ENCODE measurements at regions not wholly inside any gene's neighbourhood (a gene's known extent, or its start where the extent isn't known, plus 50 kb on each side); places are given as distances from the start of the nearest gene placed in this dataset.

DNA sequence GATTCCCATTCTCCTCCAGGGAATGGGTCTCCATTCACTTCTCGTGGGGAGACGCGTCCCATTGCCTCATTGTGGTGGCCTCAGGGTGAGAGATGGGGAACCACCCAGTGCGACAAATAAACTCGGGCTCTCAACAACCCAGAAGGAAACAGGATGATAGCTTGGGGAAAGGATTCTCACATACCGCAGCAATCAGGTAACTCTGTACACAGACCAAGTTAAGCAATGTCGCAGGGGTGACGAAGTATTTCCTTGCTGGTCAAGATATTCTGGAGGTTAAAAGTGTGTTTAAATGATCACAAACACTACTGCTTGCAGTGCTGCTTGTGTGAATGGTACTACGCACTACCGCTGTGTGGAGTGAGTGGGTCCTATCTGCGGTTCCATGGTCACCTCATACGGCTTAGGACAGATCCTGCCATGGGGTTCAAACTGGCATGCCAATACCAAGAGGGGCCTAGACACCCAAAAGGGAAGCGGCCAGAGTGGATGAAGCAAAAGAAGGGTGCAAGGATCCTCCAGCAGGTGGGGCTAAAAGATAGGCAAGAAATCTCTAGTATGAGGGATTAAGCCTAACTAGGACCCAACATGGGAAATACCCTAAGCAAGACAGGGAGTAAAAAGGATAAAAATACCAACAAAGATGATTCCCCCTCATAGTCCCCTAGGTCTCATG lies 143.8 kb upstream of the TMEM106B start:
- in situ Hi-C loops (cut with MboI; ENCODE audit: low sequenced_read_pairs): loop anchor here (25.0 kb wide), 2 partner anchors 245 to 420 kb away; no protein-coding TSS in a partner anchor

DNA sequence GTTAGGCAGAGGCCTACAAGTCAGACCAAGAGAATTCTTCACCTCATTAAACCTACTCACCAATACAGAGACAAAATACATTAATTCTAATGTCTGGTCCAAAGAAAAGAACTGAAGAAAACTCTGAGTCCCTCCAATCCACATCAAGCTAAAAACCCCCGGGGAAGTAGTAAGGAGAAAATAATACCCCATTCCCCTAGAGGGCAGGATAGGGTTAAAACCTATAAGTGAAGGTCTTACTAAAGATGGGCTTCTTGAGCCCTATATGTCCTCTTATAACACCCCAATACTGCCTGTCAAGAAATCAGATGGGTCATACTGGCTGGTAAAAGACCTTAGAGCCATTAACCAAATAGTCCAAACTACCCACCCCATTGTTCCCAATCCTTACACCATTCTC lies 141.3 kb upstream of the TMEM106B start:
- in situ Hi-C loops (cut with MboI; ENCODE audit: low sequenced_read_pairs): loop anchor here (25.0 kb wide), 2 partner anchors 243 to 418 kb away; no protein-coding TSS in a partner anchor

DNA sequence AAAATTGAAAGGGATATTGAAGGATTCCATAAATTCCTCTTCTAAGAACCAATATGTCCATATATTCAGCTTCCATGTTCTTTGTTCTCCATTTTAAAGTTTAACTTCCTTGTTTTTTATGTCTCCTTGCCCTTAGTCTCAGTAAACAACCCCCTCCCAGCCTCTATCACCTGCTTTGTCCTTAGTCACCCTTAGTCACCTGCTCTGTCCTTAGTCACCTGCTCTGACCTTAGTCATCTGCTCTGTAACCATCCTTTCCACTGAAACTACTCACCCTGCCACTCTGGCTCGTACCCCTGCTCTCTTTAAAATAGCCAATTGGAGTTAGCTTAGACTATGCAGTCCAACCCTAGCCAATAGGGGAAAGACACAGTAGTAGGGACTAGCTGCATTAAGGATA lies 136.2 kb upstream of the TMEM106B start:
- in situ Hi-C loops (cut with MboI; ENCODE audit: low sequenced_read_pairs): loop anchor here (25.0 kb wide), 2 partner anchors 237 to 412 kb away; no protein-coding TSS in a partner anchor

DNA sequence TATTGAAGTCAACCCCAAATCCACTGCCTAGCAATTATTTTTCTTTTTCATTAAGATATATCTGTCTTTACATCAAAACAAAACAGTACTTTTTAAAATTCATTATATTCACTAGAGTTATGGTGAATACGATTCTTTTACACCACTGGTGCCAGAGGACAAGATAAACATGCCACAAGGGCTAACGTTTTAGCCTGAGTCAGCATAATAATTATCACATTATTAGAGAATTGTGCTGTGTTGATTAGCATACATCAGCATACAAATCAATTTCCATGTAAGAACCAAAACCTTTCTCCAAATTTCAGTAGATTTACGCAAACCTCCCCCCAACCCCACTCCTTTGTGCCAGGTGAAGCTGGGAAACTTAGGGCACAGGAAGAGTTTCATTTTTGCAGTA lies 131.1 kb upstream of the TMEM106B start:
- in situ Hi-C loops (cut with MboI; ENCODE audit: low sequenced_read_pairs): no loop called here

DNA sequence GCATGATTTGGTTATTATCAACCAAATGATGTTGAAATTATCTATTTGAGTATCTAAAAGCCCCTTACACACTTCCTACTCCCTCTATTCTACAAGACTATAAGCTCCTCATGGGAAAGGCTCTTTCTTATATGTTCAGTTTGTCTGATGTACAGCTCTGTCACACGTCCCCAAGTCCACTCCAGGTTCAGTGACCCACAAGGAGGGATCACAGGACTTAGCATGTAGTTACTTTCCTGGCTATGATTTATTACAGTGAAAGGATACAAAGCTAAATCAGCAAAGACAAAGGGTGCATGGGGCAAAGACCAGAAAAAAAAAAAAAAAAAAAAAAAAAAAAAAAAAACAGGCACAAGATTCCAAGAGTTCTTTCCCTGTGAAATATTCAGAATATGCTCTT lies 125.6 kb upstream of the TMEM106B start:
- in situ Hi-C loops (cut with MboI; ENCODE audit: low sequenced_read_pairs): no loop called here

GRCh38 chr7:12089951-12090756 lies 120.9 kb upstream of the TMEM106B start:
- in situ Hi-C loops (cut with MboI; ENCODE audit: low sequenced_read_pairs): no loop called here

DNA sequence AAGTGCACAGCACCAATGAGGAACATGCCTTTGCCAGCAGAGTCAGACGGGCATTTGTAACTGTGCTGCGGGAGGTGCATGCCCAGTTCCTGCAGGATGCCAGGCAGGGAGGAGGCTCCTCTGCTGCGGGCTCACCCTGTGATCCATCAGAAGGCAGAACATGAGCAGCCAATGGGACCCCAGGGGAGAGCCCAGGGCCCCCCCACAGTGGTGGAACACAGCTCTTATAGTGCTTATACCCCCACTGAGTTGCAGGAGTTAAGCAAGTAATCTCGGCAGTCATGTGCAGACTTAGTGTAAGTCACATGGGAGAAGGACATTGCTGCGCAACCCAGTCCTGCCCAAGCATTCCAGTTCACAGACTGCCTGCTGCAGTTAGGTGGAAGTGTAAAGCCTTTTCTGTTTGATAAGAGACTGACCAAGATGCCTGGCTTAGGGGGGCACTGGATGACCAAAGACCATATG lies 120.3 kb upstream of the TMEM106B start:
- in situ Hi-C loops (cut with MboI; ENCODE audit: low sequenced_read_pairs): no loop called here

- in situ Hi-C loops (cut with MboI; ENCODE audit: low sequenced_read_pairs): no loop called here
Observed at GRCh38 chr7:12091231-12091630, 119.9 kb upstream of the TMEM106B start.

GRCh38 chr7:12092499-12093130 lies 118.5 kb upstream of the TMEM106B start:
- in situ Hi-C loops (cut with MboI; ENCODE audit: low sequenced_read_pairs): no loop called here

DNA sequence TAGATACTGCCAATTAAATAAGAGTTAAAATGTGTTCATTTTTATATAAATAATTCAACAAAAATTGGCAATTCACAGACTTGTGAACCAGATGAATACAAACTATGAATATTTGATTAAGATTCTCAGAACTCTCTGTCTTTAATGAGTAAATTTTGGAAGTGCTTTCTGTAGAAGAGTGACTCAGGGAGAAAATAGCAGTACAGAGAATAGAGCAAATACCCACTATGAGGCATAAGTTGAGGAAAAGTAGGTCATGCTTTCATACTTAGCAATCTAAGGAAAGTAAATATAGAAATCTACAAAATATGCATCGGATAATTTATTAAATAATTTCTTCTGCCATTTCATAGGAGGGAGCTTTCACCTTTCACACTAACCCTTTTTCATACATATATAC lies 117.7 kb upstream of the TMEM106B start:
- in situ Hi-C loops (cut with MboI; ENCODE audit: low sequenced_read_pairs): no loop called here

GRCh38 chr7:12094365-12094921 lies 116.7 kb upstream of the TMEM106B start:
- in situ Hi-C loops (cut with MboI; ENCODE audit: low sequenced_read_pairs): no loop called here

DNA sequence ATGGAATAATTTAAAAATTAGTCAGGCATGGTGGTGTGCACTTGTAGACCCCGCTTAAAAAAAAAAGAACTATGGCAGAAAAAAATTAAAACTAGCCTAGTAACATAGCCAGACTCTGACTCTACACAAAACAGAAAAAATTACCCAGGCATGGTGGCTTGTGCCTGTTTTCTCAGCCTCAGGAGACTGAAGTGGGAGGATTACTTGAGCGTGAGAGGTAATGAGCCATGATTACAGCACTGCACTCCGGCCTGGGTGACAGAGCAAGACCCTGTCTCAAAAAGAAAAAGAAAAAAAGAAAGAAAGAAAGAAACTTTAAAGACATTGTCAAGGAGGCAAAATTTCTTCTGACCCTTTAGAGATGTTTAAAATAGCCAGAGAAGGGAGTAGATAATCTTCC lies 109.0 kb upstream of the TMEM106B start:
- in situ Hi-C loops (cut with MboI; ENCODE audit: low sequenced_read_pairs): no loop called here

GRCh38 chr7:12102527-12102926 lies 108.6 kb upstream of the TMEM106B start:
- in situ Hi-C loops (cut with MboI; ENCODE audit: low sequenced_read_pairs): no loop called here

GRCh38 chr7:12103948-12104347 lies 107.1 kb upstream of the TMEM106B start:
- in situ Hi-C loops (cut with MboI; ENCODE audit: low sequenced_read_pairs): no loop called here

GRCh38 chr7:12107381-12107780 lies 103.7 kb upstream of the TMEM106B start:
- in situ Hi-C loops (cut with MboI; ENCODE audit: low sequenced_read_pairs): no loop called here

DNA sequence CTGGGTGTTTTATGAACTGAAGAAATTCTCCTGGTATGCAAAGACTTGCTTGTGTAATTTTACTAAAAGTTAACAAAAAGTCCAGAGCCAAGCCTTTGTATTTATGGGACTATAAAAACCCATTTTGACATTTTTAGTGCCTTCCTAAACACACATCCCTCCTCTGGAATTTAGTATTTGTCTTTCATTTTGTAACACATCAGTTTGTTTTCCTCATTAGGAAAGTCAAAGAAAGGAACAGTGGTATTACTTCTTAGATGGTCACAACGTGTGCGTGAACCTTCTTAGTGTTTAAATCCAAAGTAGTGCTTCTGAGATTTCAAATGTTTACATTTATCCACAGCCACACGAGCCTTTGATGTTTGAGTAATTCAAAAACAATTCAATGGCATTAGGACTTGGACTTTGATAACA lies 103.2 kb upstream of the TMEM106B start:
- in situ Hi-C loops (cut with MboI; ENCODE audit: low sequenced_read_pairs): no loop called here

DNA sequence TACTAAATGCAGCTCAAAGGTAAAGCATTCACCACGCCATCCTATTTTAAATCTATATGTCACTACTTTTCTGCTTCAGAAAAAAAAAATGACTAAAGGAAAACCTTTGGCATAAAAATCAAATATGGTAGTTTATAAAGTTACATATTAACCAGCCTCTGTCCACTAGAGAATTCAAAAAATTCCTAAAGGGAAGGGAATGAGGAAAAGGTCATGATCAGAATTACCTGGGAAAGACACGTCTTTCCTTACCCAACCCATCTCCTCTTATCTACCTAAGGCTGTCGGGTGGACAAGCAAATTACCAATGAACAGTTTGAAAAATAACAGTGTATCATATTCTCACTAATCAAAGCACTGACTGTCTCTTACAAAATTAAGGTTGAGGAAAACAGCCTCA lies 100.7 kb upstream of the TMEM106B start:
- in situ Hi-C loops (cut with MboI; ENCODE audit: low sequenced_read_pairs): no loop called here

DNA sequence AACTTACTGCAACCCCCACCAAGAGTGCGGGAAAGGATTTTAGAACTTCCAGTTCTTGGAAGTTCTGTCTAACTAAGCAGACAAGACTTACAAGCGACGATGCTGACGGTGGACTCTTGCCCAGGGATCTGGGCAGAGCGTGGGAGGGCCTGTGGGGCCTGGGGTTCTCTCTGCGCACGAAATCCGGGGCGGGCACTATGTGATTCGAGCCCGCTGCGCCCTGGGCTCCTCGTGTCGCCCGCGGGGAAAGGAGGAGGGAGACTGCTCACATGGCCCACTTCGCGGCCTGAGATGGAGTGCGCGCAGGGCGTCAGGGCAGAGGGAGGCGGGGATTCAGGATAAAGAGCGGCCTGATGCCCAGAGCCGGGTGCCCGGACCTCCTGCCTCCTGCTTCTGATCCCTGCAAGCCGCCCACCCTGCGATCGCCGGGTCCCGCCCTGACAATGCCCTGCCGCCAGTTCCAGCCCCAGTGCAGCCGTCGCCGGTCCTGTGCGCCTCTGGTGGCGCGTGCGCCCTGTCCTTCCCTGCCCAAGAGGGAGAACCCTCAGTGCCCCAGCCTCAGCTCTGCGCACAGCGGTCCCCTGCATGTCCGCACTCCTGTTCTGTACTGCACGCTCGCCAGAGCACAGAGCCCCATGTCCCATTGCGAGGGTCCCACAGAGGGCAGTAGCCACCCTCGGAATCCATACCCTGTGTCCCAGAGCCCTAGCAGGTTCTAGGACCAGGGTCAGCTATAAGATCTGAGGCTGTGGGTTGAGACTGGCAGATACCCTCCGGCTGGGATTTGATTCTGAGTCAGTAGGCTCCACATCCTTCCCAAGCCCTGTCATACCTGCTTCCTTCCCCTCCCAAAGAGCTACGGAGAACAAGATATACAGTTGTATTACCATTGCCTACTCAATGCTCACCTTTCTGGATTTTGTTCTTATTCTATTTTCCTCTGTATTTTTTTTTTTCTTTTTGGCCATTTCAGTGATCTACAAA lies 99.4 kb upstream of the TMEM106B start:
- in situ Hi-C loops (cut with MboI; ENCODE audit: low sequenced_read_pairs): no loop called here

DNA sequence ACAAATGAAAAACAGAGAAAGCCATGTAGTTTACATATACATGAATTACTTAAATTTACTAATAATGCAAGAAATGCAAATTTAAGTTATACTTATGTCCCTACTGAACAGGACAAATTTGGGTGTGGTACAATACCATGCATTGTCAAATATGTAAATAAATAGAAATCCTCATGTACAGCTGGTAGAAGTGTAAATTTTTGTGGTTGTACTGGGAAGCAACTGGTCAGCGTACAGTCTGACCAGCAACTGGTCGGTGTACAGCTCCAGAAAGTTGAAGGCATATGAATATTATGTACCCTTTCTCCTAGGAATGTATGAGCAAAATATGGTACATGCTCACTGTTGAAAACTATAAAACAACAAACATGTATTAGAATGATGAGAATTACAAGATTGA lies 93.9 kb upstream of the TMEM106B start:
- in situ Hi-C loops (cut with MboI; ENCODE audit: low sequenced_read_pairs): no loop called here

- in situ Hi-C loops (cut with MboI; ENCODE audit: low sequenced_read_pairs): no loop called here
Observed at GRCh38 chr7:12119620-12120303, 91.3 kb upstream of the TMEM106B start.

All from HL-60/S4 (cell line).